ENCODE measurements at regions not wholly inside any gene's neighbourhood (a gene's known extent, or its start where the extent isn't known, plus 50 kb on each side); places are given as distances from the start of the nearest gene placed in this dataset.

DNA sequence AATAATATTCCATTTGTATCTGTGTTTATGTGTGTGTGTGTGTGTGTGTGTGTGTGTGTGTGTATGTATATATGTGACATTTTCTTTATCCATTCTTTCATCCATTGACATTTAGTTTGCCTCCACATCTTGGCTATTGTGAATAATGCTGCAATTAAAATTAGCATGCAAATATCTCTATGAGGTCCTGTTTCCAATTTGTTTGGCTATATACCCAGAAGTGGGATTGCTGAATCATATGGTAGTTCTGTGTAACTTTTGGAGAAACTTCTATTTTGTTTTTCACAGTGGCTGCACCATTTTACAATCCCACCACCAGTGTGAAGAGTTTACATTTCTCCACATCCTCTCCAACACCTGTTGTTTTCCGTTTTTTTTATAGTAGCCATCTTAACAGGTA lies 53.1 kb downstream of the CH25H start:
- Histone ChIP-seq H3K36me3 (ENCODE audit: low read depth) (no peaks in the 10 kb centered on the region), H3K27ac (ENCODE audit: poor library complexity, severe bottlenecking) (no peak overlapping the region), H3K4me1 (ENCODE audit: insufficient read depth, poor library complexity, severe bottlenecking) (no peaks in the 10 kb centered on the region), H3K27me3 (ENCODE audit: insufficient read depth, poor library complexity, severe bottlenecking) (no peaks in the 10 kb centered on the region), H3K9me3 (ENCODE audit: severe bottlenecking) (no peaks in the 10 kb centered on the region), H3K4me3 (ENCODE audit: severe bottlenecking) (no peak overlapping the region)
- DNase-seq (ENCODE audit: low spot score) (no peak), ATAC-seq (ENCODE audit: low read depth) (no peak)
- TF ChIP-seq, protein P1, sequence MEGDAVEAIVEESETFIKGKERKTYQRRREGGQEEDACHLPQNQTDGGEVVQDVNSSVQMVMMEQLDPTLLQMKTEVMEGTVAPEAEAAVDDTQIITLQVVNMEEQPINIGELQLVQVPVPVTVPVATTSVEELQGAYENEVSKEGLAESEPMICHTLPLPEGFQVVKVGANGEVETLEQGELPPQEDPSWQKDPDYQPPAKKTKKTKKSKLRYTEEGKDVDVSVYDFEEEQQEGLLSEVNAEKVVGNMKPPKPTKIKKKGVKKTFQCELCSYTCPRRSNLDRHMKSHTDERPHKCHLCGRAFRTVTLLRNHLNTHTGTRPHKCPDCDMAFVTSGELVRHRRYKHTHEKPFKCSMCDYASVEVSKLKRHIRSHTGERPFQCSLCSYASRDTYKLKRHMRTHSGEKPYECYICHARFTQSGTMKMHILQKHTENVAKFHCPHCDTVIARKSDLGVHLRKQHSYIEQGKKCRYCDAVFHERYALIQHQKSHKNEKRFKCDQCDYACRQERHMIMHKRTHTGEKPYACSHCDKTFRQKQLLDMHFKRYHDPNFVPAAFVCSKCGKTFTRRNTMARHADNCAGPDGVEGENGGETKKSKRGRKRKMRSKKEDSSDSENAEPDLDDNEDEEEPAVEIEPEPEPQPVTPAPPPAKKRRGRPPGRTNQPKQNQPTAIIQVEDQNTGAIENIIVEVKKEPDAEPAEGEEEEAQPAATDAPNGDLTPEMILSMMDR (IDR thresholded peaks at IDR 0.05; ENCODE audit: poor library complexity, severe bottlenecking) = no peak

DNA sequence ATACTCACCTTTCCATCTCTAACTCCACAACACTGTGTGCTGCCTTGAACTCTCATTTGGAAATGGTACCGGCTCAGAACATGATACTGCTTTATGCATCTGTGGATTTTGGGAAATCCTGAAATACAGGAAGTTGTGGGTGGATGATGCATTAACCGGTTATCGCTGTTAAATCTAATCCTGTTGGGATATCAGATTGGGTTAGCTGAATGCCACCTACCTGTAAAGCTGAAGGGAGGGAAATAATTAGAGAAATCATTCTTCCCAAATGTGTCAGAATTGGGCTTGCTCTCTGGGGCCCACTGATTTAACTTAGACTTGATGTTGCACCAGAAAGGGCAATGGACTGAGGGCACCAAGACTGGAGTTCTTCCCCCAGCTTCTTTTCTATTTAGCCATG lies 54.0 kb downstream of the CH25H start:
- no peaks in the 10 kb centered on the region for H3K4me1 ChIP-seq (ENCODE audit: insufficient read depth, poor library complexity, severe bottlenecking)
- no peaks in the 10 kb centered on the region for H3K36me3 ChIP-seq (ENCODE audit: low read depth)
- no peak overlapping the region for H3K4me3 ChIP-seq (ENCODE audit: severe bottlenecking)
- no peak for DNase-seq (ENCODE audit: low spot score)
- TF ChIP-seq, protein P1 (IDR thresholded peaks at IDR 0.05; ENCODE audit: poor library complexity, severe bottlenecking) = no peak
- no peak overlapping the region for H3K27ac ChIP-seq (ENCODE audit: poor library complexity, severe bottlenecking)
- H3K9me3 ChIP-seq (ENCODE audit: severe bottlenecking) = no peaks in the 10 kb centered on the region
- ATAC-seq (ENCODE audit: low read depth) = no peak
- H3K27me3 ChIP-seq (ENCODE audit: insufficient read depth, poor library complexity, severe bottlenecking) = no peaks in the 10 kb centered on the region

DNA sequence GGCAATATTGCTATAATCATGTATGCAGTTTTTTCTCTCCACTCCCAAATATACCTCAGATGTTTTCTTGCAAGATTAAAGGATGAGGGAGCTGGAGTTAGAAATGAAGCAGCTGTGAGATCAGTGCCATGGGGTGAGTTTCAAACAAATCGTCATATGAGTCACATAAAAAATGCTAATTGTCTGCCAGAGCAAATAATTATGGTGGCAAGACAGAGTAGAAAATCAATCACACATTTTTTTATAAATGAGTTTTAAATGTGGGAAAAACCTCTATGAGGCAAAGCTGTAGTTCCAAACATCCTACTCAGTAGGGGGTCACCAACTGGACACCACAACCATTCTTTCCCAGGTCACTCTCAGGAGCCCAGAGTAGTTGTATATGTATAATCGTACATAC lies 55.3 kb downstream of the CH25H start:
- H3K27ac ChIP-seq (ENCODE audit: poor library complexity, severe bottlenecking) = no peak overlapping the region
- H3K4me3 ChIP-seq (ENCODE audit: severe bottlenecking) = no peak overlapping the region
- TF ChIP-seq, protein P1 (IDR thresholded peaks at IDR 0.05; ENCODE audit: poor library complexity, severe bottlenecking) = no peak
- DNase-seq (ENCODE audit: low spot score) = no peak
- no peaks in the 10 kb centered on the region for H3K36me3 ChIP-seq (ENCODE audit: low read depth)
- no peaks in the 10 kb centered on the region for H3K9me3 ChIP-seq (ENCODE audit: severe bottlenecking)
- H3K27me3 ChIP-seq (ENCODE audit: insufficient read depth, poor library complexity, severe bottlenecking) = no peaks in the 10 kb centered on the region
- H3K4me1 ChIP-seq (ENCODE audit: insufficient read depth, poor library complexity, severe bottlenecking) = peaks cover 2% of the 10 kb centered on the region
- no peak for ATAC-seq (ENCODE audit: low read depth)

DNA sequence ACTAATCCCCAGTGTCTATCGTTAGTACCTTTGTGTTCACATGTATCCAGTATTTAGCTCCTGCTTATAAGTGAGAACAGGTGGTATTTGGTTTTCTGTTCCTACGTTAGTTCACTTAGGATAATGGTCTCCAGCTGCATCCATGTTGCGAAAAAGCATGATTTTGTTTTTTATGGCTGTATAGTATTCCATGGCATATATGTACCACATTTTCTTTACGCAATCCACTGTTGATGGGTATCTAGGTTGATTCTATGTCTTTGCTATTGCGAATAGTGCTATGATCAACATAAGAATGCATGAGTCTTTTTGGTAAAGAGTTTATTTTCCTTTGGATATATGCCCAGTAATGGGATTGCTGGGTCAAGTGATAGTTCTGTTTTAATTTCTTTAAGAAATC lies 59.1 kb downstream of the CH25H start:
- TF ChIP-seq, protein P1 (IDR thresholded peaks at IDR 0.05; ENCODE audit: poor library complexity, severe bottlenecking) = no peak
- ATAC-seq (ENCODE audit: low read depth) = no peak
- Histone ChIP-seq H3K9me3 (ENCODE audit: severe bottlenecking) (no peaks in the 10 kb centered on the region), H3K4me3 (ENCODE audit: severe bottlenecking) (no peak overlapping the region), H3K27ac (ENCODE audit: poor library complexity, severe bottlenecking) (no peak overlapping the region), H3K27me3 (ENCODE audit: insufficient read depth, poor library complexity, severe bottlenecking) (no peaks in the 10 kb centered on the region), H3K36me3 (ENCODE audit: low read depth) (no peaks in the 10 kb centered on the region), H3K4me1 (ENCODE audit: insufficient read depth, poor library complexity, severe bottlenecking) (peaks cover 2% of the 10 kb centered on the region)
- no peak for DNase-seq (ENCODE audit: low spot score)

DNA sequence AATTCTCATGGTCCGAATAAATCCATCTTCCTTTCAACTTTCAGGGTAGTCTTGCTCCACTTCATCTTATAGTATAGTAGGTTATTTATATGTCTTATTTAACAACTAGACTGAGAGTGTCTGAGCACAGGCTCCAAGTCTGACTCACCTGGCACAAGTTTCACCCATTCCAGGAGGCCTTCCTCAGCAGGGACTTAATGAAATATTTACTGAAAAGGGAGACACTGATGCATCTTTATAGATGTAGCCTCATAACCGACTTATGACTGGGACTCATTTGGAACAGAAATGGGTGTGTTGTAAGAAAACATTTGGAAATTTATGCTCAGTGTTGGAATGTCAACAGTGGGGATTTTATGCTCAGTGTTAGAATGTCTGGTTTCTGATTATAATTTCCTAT lies 59.9 kb downstream of the CH25H start:
- Histone ChIP-seq H3K4me1 (ENCODE audit: insufficient read depth, poor library complexity, severe bottlenecking) (peaks cover 2% of the 10 kb centered on the region), H3K4me3 (ENCODE audit: severe bottlenecking) (no peak overlapping the region), H3K27me3 (ENCODE audit: insufficient read depth, poor library complexity, severe bottlenecking) (no peaks in the 10 kb centered on the region), H3K27ac (ENCODE audit: poor library complexity, severe bottlenecking) (no peak overlapping the region), H3K9me3 (ENCODE audit: severe bottlenecking) (no peaks in the 10 kb centered on the region), H3K36me3 (ENCODE audit: low read depth) (no peaks in the 10 kb centered on the region)
- DNase-seq (ENCODE audit: low spot score) (no peak), ATAC-seq (ENCODE audit: low read depth) (peak; percentile 94)
- TF ChIP-seq, protein P1 (IDR thresholded peaks at IDR 0.05; ENCODE audit: poor library complexity, severe bottlenecking) = no peak

Data from RWPE2 (cell line).